ENCODE measurements at regions not wholly inside any gene's neighbourhood (a gene's known extent, or its start where the extent isn't known, plus 50 kb on each side); places are given as distances from the start of the nearest gene placed in this dataset.

DNA sequence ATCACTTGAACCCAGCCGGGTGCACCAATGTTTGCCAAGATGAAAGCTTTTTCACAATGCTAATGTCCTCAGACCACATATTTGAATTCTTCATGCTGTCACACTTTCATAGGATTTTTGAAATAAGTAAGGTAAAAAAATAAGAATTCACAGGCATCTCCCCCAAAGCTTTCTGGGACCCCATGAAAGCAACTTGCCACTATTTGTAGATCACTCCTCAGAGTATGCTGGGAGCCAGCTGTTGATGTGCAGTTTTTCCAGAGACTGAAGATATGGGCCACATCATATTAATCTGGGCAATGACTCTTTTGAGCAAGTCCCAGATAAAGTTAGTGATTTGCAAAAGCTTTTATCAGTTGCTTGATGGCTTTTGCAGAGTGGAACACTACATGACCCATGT lies 507.9 kb downstream of the RASEF start:
- ChIA-PET CTCF (no interaction called here), POLR2A (no interaction called here)
- DNase-seq (ENCODE audit: low read depth, low spot score) = no peak
- H3K4me3 ChIP-seq (ENCODE audit: low read depth, low read length) = no peak overlapping the region
- TF ChIP-seq CTCF (IDR thresholded peaks at IDR 0.05; ENCODE audit: insufficient read depth, low read length, missing control alignments) = no peak

DNA sequence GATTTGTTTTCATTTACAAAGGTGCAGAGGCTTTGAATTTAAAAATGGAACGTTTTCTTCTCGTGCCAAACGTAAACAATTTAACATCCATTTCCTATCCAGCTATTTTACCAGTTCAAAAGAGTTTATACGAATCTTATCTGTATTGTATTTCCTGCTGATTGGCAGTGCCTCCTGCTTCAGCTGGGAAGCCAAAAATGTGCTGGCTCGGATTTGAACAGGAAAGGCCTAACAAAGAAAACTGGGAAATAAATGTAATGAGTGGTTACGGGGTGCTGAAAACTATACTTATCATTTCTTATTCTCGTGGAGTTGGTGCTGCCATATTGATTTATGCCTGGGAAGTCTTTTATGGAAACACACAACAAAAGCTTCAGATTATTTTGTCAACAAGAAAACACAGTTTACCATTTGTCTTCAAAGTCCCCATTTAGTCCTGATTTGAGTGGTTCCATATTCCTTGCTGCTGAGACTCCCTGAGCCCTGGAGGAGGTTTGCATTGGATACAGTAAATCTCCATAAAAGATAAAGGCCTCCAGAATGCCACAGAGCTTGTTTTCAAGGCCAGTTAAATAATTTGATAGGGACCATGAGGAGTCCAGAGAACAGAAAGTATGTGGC lies 507.4 kb downstream of the RASEF start:
- no peak for TF ChIP-seq CTCF (IDR thresholded peaks at IDR 0.05; ENCODE audit: insufficient read depth, low read length, missing control alignments)
- POLR2A ChIA-PET = no interaction called here
- H3K4me3 ChIP-seq (ENCODE audit: low read depth, low read length) = no peak overlapping the region
- DNase-seq (ENCODE audit: low read depth, low spot score) = no peak
- CTCF ChIA-PET = no interaction called here

GRCh38 chr9:82558346-82558745 lies 504.6 kb downstream of the RASEF start:
- no peak overlapping the region for H3K4me3 ChIP-seq (ENCODE audit: low read depth, low read length)
- POLR2A ChIA-PET = no interaction called here
- TF ChIP-seq CTCF (IDR thresholded peaks at IDR 0.05; ENCODE audit: insufficient read depth, low read length, missing control alignments) = no peak
- no peak for DNase-seq (ENCODE audit: low read depth, low spot score)
- CTCF ChIA-PET = interaction anchor here (1.4 kb wide), 1 partner anchor 8 kb away, joined by 3 read pairs; no protein-coding TSS in a partner anchor

GRCh38 chr9:82558855-82559630 lies 503.9 kb downstream of the RASEF start:
- no peak for DNase-seq (ENCODE audit: low read depth, low spot score)
- H3K4me3 ChIP-seq (ENCODE audit: low read depth, low read length) = no peak overlapping the region
- no peak for TF ChIP-seq CTCF (IDR thresholded peaks at IDR 0.05; ENCODE audit: insufficient read depth, low read length, missing control alignments)
- CTCF ChIA-PET = interaction anchor here (1.4 kb wide), 1 partner anchor 9 kb away, joined by 3 read pairs; no protein-coding TSS in a partner anchor
- POLR2A ChIA-PET = no interaction called here

DNA sequence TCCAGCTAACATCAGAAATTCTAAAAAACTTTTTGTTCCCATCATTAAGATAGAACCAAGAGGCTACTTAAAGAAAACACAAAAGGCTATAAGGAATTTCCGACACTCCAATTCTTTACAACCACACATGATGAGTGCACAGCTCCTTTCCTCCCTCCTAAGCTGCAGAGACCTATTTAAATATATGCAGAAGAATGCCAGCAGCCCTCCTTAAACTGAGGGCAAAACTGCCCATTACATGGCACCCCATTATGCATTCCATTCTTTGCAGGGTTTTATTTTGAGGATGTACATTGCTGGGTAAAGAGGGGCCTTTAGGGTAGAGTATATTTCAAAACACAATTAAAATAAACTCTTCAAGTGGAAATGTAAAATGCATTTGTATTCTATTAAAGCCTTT lies 502.9 kb downstream of the RASEF start:
- ChIA-PET POLR2A (no interaction called here), CTCF (interaction anchor here (1.4 kb wide), 1 partner anchor 10 kb away, joined by 3 read pairs; no protein-coding TSS in a partner anchor)
- no peak overlapping the region for H3K4me3 ChIP-seq (ENCODE audit: low read depth, low read length)
- no peak for TF ChIP-seq CTCF (IDR thresholded peaks at IDR 0.05; ENCODE audit: insufficient read depth, low read length, missing control alignments)
- no peak for DNase-seq (ENCODE audit: low read depth, low spot score)

GRCh38 chr9:82560457-82560904 lies 502.5 kb downstream of the RASEF start:
- POLR2A ChIA-PET = no interaction called here
- CTCF ChIA-PET = no interaction called here
- no peak overlapping the region for H3K4me3 ChIP-seq (ENCODE audit: low read depth, low read length)
- no peak for DNase-seq (ENCODE audit: low read depth, low spot score)
- no peak for TF ChIP-seq CTCF (IDR thresholded peaks at IDR 0.05; ENCODE audit: insufficient read depth, low read length, missing control alignments)
